Heart left ventricle (tissue), 13 donors: ENCODE measurements at regions not wholly inside any gene's neighbourhood (a gene's known extent, or its start where the extent isn't known, plus 50 kb on each side); places are given as distances from the start of the nearest gene placed in this dataset.

ENCODE experiments used
- POLR2A ChIP-seq, 2 donors: fragments of 450-650 bp; IDR thresholded peaks; one replicate each; pipeline ENCODE4 v1.6.1; 2017; ENCODE audit warnings: antibody characterized with exemption in 2 of 2, mild to moderate bottlenecking in 2 of 2, moderate library complexity in 2 of 2
- TF ChIP-seq, protein P1 (sequence below), 12 donors: fragments of 200-600 bp; sonication (generic) in 4 of 12; IDR thresholded peaks; one replicate each; pipeline versions ENCODE4 v1.5.0 to v1.8.0; 2018 to 2022; ENCODE audit warnings: antibody characterized with exemption in 12 of 12, mild to moderate bottlenecking in 5 of 12
- donor health status: ischemic (EF 13 %, LVEDD 7.1; RV severe dilation, severe dysfunction).
- donor health status: DM: no; HTN: yes; CAD: no.
- donor health status: DM: no; HTN: no; CAD: no.
- donor health status: ischemic (EF 25% LVEDD 6.9; RV normal size, moderate dysfunction).
- donor health status: ischemic (EF 25% LVEDD 5.7; RV mildly dilated, moderate dysfunction).
- donor health status: ischemic (EF 35%, LVEDD 5.7; RV mildly dilated, moderate dysfunction).
- donor health status: nonischemic (EF 11% LVEDD 7.7; RV severe dilation, severe dysfunction).
- donor health status: DM: yes; HTN: yes; CAD: no.
- donor health status: PGD.
- donor health status: ischemic (EF 29% LVEDD 5.4; RV normal size, mild dysfunction).
- donor health status: nonischemic (EF 23%, LVEDD 6.1; RV moderate dilation, normal function).

GRCh38 chr1:200267458-200267857, 142.4 kb downstream of the ZNF281 start:
- TF ChIP-seq, protein P1, sequence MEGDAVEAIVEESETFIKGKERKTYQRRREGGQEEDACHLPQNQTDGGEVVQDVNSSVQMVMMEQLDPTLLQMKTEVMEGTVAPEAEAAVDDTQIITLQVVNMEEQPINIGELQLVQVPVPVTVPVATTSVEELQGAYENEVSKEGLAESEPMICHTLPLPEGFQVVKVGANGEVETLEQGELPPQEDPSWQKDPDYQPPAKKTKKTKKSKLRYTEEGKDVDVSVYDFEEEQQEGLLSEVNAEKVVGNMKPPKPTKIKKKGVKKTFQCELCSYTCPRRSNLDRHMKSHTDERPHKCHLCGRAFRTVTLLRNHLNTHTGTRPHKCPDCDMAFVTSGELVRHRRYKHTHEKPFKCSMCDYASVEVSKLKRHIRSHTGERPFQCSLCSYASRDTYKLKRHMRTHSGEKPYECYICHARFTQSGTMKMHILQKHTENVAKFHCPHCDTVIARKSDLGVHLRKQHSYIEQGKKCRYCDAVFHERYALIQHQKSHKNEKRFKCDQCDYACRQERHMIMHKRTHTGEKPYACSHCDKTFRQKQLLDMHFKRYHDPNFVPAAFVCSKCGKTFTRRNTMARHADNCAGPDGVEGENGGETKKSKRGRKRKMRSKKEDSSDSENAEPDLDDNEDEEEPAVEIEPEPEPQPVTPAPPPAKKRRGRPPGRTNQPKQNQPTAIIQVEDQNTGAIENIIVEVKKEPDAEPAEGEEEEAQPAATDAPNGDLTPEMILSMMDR (IDR thresholded peaks at IDR 0.05): no peak
- no peak for TF ChIP-seq POLR2A (IDR thresholded peaks at IDR 0.05)
